ENCODE measurements at regions not wholly inside any gene's neighbourhood (a gene's known extent, or its start where the extent isn't known, plus 50 kb on each side); places are given as distances from the start of the nearest gene placed in this dataset.

DNA sequence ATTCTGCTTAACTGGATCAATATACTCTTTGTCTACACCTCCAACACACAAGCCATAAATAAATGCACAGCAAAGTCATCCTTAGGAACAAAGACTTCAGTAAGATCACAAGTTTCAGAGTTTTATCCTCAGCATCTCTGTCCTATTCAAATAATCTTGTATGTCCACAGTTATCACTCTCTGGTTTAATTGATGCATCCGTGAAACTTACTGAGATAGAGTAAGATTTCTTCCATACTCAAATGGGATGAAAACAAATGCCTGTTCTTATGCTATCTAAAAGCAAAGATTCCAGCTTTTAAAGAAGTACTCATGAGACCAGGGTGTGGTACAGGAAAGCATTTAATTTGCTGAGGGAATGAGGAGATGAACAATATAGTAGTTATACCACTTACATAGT, 184.6 kb upstream of the SLC7A11 start:
- Histone ChIP-seq H3K36me3 (ENCODE audit: control insufficient read depth in 4 of 4, insufficient read depth in 4 of 4, low read length in 4 of 4) (no peaks in the 10 kb centered on the region), H3K4me3 (no peak overlapping the region), H3K9me3 (ENCODE audit: control insufficient read depth in 4 of 4, insufficient read depth in 3 of 4, low read length in 3 of 4) (peaks cover 0 to 4% (median 0%) of the 10 kb centered on the region in 4 donors), H3K27me3 (ENCODE audit: control insufficient read depth in 3 of 3, insufficient read depth in 3 of 3, low read length in 2 of 3) (no peaks in the 10 kb centered on the region), H3K27ac (ENCODE audit: low read depth in 1 of 2, low read length in 1 of 2) (no peak overlapping the region), H3K4me1 (ENCODE audit: control insufficient read depth in 5 of 5, insufficient read depth in 5 of 5, low read length in 5 of 5) (no peaks in the 10 kb centered on the region), H3K9ac (ENCODE audit: insufficient read depth in 1 of 2, low read length in 2 of 2) (no peak overlapping the region)
- DNase-seq (no peak), ATAC-seq (ENCODE audit: insufficient read depth, low FRiP score) (no peak)
- TF ChIP-seq, protein P1, sequence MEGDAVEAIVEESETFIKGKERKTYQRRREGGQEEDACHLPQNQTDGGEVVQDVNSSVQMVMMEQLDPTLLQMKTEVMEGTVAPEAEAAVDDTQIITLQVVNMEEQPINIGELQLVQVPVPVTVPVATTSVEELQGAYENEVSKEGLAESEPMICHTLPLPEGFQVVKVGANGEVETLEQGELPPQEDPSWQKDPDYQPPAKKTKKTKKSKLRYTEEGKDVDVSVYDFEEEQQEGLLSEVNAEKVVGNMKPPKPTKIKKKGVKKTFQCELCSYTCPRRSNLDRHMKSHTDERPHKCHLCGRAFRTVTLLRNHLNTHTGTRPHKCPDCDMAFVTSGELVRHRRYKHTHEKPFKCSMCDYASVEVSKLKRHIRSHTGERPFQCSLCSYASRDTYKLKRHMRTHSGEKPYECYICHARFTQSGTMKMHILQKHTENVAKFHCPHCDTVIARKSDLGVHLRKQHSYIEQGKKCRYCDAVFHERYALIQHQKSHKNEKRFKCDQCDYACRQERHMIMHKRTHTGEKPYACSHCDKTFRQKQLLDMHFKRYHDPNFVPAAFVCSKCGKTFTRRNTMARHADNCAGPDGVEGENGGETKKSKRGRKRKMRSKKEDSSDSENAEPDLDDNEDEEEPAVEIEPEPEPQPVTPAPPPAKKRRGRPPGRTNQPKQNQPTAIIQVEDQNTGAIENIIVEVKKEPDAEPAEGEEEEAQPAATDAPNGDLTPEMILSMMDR (IDR thresholded peaks at IDR 0.05; ENCODE audit: control extremely low read depth, extremely low read depth), result no peak
- WGBS, 2 donors, result 81 to 91% methylated on average over 1 of the region's 1 CpG

DNA sequence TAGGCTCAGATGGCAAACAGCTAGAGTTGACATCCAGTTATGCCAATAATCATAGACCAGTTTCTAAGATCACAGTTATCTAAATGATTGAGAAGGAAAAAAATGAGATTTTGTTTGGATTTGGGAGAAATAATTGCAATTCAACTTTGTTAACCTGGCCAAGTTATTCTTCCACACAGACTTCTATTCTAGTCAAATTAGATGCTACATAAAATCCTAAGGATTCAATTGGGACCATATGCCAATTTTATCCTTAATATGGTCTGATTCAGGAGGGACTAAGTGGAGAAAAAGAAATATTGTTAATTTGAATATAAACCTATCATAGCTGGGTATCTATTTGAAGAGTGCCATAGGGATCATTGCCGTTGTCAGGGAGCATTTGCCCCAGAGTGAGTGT, 178.3 kb upstream of the SLC7A11 start:
- Histone ChIP-seq H3K36me3 (ENCODE audit: control insufficient read depth in 4 of 4, insufficient read depth in 4 of 4, low read length in 4 of 4) (no peaks in the 10 kb centered on the region), H3K9ac (ENCODE audit: insufficient read depth in 1 of 2, low read length in 2 of 2) (no peak overlapping the region), H3K27ac (ENCODE audit: low read depth in 1 of 2, low read length in 1 of 2) (no peak overlapping the region), H3K27me3 (ENCODE audit: control insufficient read depth in 3 of 3, insufficient read depth in 3 of 3, low read length in 2 of 3) (no peaks in the 10 kb centered on the region), H3K9me3 (ENCODE audit: control insufficient read depth in 4 of 4, insufficient read depth in 3 of 4, low read length in 3 of 4) (peaks cover 0 to 2% (median 0%) of the 10 kb centered on the region in 4 donors), H3K4me3 (no peak overlapping the region), H3K4me1 (ENCODE audit: control insufficient read depth in 5 of 5, insufficient read depth in 5 of 5, low read length in 5 of 5) (no peaks in the 10 kb centered on the region)
- ATAC-seq (ENCODE audit: insufficient read depth, low FRiP score) (no peak), DNase-seq (no peak)
- TF ChIP-seq, protein P1 (IDR thresholded peaks at IDR 0.05; ENCODE audit: control extremely low read depth, extremely low read depth), result no peak
- WGBS, 2 donors, result 96 to 97% methylated on average over 1 of the region's 1 CpG

DNA sequence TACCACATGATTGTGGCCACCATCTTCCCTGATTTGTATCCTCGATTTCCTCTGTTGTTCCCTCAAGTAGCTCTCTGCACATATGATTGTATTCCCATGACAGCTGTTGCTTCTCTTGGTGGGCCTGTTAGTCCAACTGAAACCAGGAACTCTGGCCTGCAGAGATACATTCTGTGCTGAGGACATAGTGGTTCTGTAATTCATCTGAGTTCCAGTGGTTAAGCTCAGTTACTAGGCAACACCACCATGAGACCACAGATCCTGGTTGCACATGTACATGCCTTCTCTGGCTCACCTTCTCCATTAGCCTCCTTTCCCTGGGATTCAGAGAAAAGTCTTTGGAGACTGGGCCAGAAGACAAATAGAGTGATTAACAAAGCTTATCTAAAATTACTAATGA, 172.1 kb upstream of the SLC7A11 start:
- Histone ChIP-seq H3K4me3 (no peak overlapping the region), H3K27ac (ENCODE audit: low read depth in 1 of 2, low read length in 1 of 2) (no peak overlapping the region), H3K9me3 (ENCODE audit: control insufficient read depth in 4 of 4, insufficient read depth in 3 of 4, low read length in 3 of 4) (no peaks in the 10 kb centered on the region), H3K9ac (ENCODE audit: insufficient read depth in 1 of 2, low read length in 2 of 2) (no peak overlapping the region), H3K4me1 (ENCODE audit: control insufficient read depth in 5 of 5, insufficient read depth in 5 of 5, low read length in 5 of 5) (no peaks in the 10 kb centered on the region), H3K36me3 (ENCODE audit: control insufficient read depth in 4 of 4, insufficient read depth in 4 of 4, low read length in 4 of 4) (no peaks in the 10 kb centered on the region), H3K27me3 (ENCODE audit: control insufficient read depth in 3 of 3, insufficient read depth in 3 of 3, low read length in 2 of 3) (no peaks in the 10 kb centered on the region)
- no peak for DNase-seq
- WGBS, 2 donors, result 77 to 81% methylated on average over 1 of the region's 1 CpG
- ATAC-seq (ENCODE audit: insufficient read depth, low FRiP score), result no peak
- TF ChIP-seq, protein P1 (IDR thresholded peaks at IDR 0.05; ENCODE audit: control extremely low read depth, extremely low read depth), result no peak

DNA sequence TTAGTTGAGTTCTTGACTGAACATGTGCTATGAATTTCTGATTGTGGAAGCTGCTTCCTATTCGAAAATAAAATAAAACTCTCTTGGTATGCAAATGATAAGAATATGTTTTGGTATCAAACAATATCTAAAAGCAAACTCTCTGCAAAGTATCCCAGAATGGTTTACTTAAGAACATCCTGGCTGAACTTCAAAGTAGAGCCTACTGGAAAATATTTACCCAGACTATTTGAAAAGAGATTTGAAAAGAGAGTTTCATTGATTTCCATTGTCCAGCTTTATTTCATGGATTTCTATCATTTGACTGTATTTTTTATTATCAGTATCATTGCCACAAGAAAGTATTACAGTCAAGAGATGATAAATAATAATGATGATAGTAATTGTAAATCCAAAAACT, 171.1 kb upstream of the SLC7A11 start:
- H3K9me3 ChIP-seq (ENCODE audit: control insufficient read depth in 4 of 4, insufficient read depth in 3 of 4, low read length in 3 of 4), result no peaks in the 10 kb centered on the region
- TF ChIP-seq, protein P1 (IDR thresholded peaks at IDR 0.05; ENCODE audit: control extremely low read depth, extremely low read depth), result no peak
- DNase-seq, result no peak
- no peak for ATAC-seq (ENCODE audit: insufficient read depth, low FRiP score)
- no peak overlapping the region for H3K4me3 ChIP-seq
- no peaks in the 10 kb centered on the region for H3K36me3 ChIP-seq (ENCODE audit: control insufficient read depth in 4 of 4, insufficient read depth in 4 of 4, low read length in 4 of 4)
- H3K4me1 ChIP-seq (ENCODE audit: control insufficient read depth in 5 of 5, insufficient read depth in 5 of 5, low read length in 5 of 5), result no peaks in the 10 kb centered on the region
- 51 to 65% methylated on average over 1 of the region's 1 CpG for WGBS, 2 donors
- no peak overlapping the region for H3K9ac ChIP-seq (ENCODE audit: insufficient read depth in 1 of 2, low read length in 2 of 2)
- H3K27me3 ChIP-seq (ENCODE audit: control insufficient read depth in 3 of 3, insufficient read depth in 3 of 3, low read length in 2 of 3), result no peaks in the 10 kb centered on the region
- no peak overlapping the region for H3K27ac ChIP-seq (ENCODE audit: low read depth in 1 of 2, low read length in 1 of 2)
